ENCODE measurements at regions not wholly inside any gene's neighbourhood (a gene's known extent, or its start where the extent isn't known, plus 50 kb on each side); places are given as distances from the start of the nearest gene placed in this dataset.
"Not testable (repeated sequence)": the region's sequence is repeated elsewhere in the genome, so short reads cannot be mapped to it uniquely, and the experiment has no call there.

DNA sequence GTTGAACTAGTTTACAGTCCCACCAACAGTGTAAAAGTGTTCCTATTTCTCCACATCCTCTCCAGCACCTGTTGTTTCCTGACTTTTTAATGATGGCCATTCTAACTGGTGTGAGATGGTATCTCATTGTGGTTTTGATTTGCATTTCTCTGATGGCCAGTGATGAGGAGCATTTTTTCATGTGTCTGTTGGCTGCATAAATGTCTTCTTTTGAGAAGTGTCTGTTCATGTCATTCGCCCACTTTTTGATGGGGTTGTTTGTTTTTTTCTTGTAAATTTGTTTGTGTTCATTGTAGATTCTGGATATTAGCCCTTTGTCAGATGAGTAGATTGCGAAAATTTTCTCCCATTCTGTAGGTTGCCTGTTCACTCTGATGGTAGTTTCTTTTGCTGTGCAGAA lies 421.7 kb downstream of the XYLT1 start:
- TF ChIP-seq, protein P1, sequence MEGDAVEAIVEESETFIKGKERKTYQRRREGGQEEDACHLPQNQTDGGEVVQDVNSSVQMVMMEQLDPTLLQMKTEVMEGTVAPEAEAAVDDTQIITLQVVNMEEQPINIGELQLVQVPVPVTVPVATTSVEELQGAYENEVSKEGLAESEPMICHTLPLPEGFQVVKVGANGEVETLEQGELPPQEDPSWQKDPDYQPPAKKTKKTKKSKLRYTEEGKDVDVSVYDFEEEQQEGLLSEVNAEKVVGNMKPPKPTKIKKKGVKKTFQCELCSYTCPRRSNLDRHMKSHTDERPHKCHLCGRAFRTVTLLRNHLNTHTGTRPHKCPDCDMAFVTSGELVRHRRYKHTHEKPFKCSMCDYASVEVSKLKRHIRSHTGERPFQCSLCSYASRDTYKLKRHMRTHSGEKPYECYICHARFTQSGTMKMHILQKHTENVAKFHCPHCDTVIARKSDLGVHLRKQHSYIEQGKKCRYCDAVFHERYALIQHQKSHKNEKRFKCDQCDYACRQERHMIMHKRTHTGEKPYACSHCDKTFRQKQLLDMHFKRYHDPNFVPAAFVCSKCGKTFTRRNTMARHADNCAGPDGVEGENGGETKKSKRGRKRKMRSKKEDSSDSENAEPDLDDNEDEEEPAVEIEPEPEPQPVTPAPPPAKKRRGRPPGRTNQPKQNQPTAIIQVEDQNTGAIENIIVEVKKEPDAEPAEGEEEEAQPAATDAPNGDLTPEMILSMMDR (conservative IDR thresholded peaks at IDR 0.05 in 1 of 2, IDR thresholded peaks at IDR 0.05 in 1 of 2; ENCODE audit: low read depth in 1 of 2, low read length in 2 of 2), result not testable (repeated sequence)
- TF ChIP-seq EZH2 (IDR thresholded peaks at IDR 0.05; ENCODE audit: low read length, missing control alignments), result not testable (repeated sequence)
